Astrocyte (in vitro differentiated cells and primary cell): ENCODE measurements at regions not wholly inside any gene's neighbourhood (a gene's known extent, or its start where the extent isn't known, plus 50 kb on each side); places are given as distances from the start of the nearest gene placed in this dataset.

Experiments used
- DNase-seq: peaks from one replicate; pipeline ENCODE4 v3.0.0-alpha.2; 2010; ENCODE audit warnings: low read depth
- FAIRE-seq: peaks from 2 replicates; lab custom pipeline; 2011; peaks lifted over from hg19 to GRCh38; lab: Jason Lieb, UNC
- H2AFZ ChIP-seq: 2 replicates; pipeline ENCODE4 v1.6.0; 2012; ENCODE audit warnings: low read depth, low read length, inconsistent platforms
- H3K27ac ChIP-seq: 2 replicates; pipeline ENCODE4 v1.5.1; 2011; ENCODE audit warnings: low read depth, low read length, inconsistent platforms
- H3K27me3 ChIP-seq: 2 replicates; pipeline ENCODE4 v1.6.0; 2011; ENCODE audit warnings: low read length, inconsistent platforms; ENCODE audit not compliant: insufficient read depth
- H3K36me3 ChIP-seq: 2 replicates; pipeline ENCODE4 v1.5.1; 2011; ENCODE audit warnings: low read length, inconsistent platforms; ENCODE audit not compliant: insufficient read depth
- H3K4me1 ChIP-seq: 2 replicates; pipeline ENCODE4 v1.5.1; 2011; ENCODE audit warnings: low read length, inconsistent platforms; ENCODE audit not compliant: insufficient read depth
- H3K4me2 ChIP-seq: 2 replicates; pipeline ENCODE4 v1.6.0; 2012; ENCODE audit warnings: low read length, inconsistent platforms
- H3K4me3 ChIP-seq: 2 replicates; pipeline ENCODE4 v1.5.1; 2011; ENCODE audit warnings: low read depth, mild to moderate bottlenecking, low read length, inconsistent platforms; ENCODE audit not compliant: insufficient read depth
- H3K79me2 ChIP-seq: 2 replicates; pipeline ENCODE4 v1.6.0; 2012; ENCODE audit warnings: mild to moderate bottlenecking, low read length, inconsistent platforms; ENCODE audit not compliant: insufficient read depth
- H3K9ac ChIP-seq: 2 replicates; pipeline ENCODE4 v1.6.0; 2012; ENCODE audit warnings: mild to moderate bottlenecking, low read length, inconsistent platforms
- H3K9me3 ChIP-seq: 2 replicates; pipeline ENCODE4 v1.5.1; 2012; ENCODE audit warnings: low read depth, mild to moderate bottlenecking, low read length, inconsistent platforms; ENCODE audit not compliant: insufficient read depth
- H4K20me1 ChIP-seq: 2 replicates; pipeline ENCODE4 v1.6.0; 2012; ENCODE audit warnings: low read length, inconsistent platforms; ENCODE audit not compliant: insufficient read depth
- H3K27ac Mint-ChIP-seq: one replicate; pipeline ENCODE4 v1.8.0; 2021; ENCODE audit warnings: mild to moderate bottlenecking, mixed read lengths; ENCODE audit not compliant: unreplicated experiment
- H3K27me3 Mint-ChIP-seq: one replicate; pipeline ENCODE4 v1.8.0; 2021; ENCODE audit warnings: low read depth, mixed read lengths; ENCODE audit not compliant: unreplicated experiment
- H3K36me3 Mint-ChIP-seq: one replicate; pipeline ENCODE4 v1.8.0; 2021; ENCODE audit warnings: low read depth, mixed read lengths; ENCODE audit not compliant: unreplicated experiment
- H3K4me1 Mint-ChIP-seq: one replicate; pipeline ENCODE4 v1.8.0; 2021; ENCODE audit warnings: low read depth, mixed read lengths; ENCODE audit not compliant: unreplicated experiment
- H3K4me3 Mint-ChIP-seq: one replicate; pipeline ENCODE4 v1.8.0; 2021; ENCODE audit warnings: mild to moderate bottlenecking, moderate library complexity, mixed read lengths; ENCODE audit not compliant: unreplicated experiment
- H3K9me3 Mint-ChIP-seq: one replicate; pipeline ENCODE4 v1.8.0; 2021; ENCODE audit warnings: mild to moderate bottlenecking, mixed read lengths; ENCODE audit not compliant: unreplicated experiment
- EZH2 ChIP-seq: IDR thresholded peaks from 2 replicates; pipeline ENCODE4 v1.6.1; 2012; ENCODE audit warnings: mild to moderate bottlenecking, low read length, inconsistent platforms; ENCODE audit not compliant: insufficient read depth
- TF ChIP-seq, protein P1 (sequence below): IDR thresholded peaks from 2 replicates; pipeline ENCODE4 v1.5.1; 2011; ENCODE audit warnings: low read depth, mild to moderate bottlenecking, inconsistent platforms, low read length, moderate library complexity; ENCODE audit not compliant: insufficient read depth

DNA sequence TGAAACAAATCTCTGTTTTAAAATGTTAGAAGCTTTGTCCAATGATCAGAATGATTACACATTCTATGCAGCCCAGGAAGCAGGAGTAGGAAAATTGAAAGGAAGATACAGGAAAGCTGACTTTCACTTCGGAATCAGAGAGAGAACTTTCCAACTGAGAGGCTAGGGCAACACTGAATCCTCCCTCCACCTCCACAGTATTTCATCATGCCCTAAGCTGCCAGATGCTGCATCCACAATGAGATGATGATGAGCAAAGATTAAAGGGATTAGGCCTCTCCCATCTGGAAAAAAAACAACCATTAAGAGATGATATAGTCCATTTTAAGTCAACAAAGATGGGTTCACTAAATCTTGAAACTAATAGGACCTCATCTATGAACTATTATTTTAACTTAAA lies 215.6 kb downstream of the GPR37 start:
- TF ChIP-seq, protein P1, sequence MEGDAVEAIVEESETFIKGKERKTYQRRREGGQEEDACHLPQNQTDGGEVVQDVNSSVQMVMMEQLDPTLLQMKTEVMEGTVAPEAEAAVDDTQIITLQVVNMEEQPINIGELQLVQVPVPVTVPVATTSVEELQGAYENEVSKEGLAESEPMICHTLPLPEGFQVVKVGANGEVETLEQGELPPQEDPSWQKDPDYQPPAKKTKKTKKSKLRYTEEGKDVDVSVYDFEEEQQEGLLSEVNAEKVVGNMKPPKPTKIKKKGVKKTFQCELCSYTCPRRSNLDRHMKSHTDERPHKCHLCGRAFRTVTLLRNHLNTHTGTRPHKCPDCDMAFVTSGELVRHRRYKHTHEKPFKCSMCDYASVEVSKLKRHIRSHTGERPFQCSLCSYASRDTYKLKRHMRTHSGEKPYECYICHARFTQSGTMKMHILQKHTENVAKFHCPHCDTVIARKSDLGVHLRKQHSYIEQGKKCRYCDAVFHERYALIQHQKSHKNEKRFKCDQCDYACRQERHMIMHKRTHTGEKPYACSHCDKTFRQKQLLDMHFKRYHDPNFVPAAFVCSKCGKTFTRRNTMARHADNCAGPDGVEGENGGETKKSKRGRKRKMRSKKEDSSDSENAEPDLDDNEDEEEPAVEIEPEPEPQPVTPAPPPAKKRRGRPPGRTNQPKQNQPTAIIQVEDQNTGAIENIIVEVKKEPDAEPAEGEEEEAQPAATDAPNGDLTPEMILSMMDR = no peak
- TF ChIP-seq EZH2 = no peak
- Mint-ChIP-seq H3K4me3 (no peak overlapping the region), H3K27me3 (no peaks in the 10 kb centered on the region), H3K4me1 (no peaks in the 10 kb centered on the region), H3K9me3 (no peaks in the 10 kb centered on the region), H3K27ac (no peak overlapping the region), H3K36me3 (no peaks in the 10 kb centered on the region)
- no peak overlapping the region for H3K9ac ChIP-seq
- H3K4me1 ChIP-seq = no peaks in the 10 kb centered on the region
- FAIRE-seq = no peak
- no peak for DNase-seq
- H4K20me1 ChIP-seq = no peaks in the 10 kb centered on the region
- no peaks in the 10 kb centered on the region for H3K36me3 ChIP-seq
- no peak overlapping the region for H3K4me3 ChIP-seq
- H3K79me2 ChIP-seq = no peaks in the 10 kb centered on the region
- H3K4me2 ChIP-seq = no peak overlapping the region
- H3K9me3 ChIP-seq = no peaks in the 10 kb centered on the region
- no peaks in the 10 kb centered on the region for H3K27me3 ChIP-seq
- no peak overlapping the region for H2AFZ ChIP-seq
- H3K27ac ChIP-seq = no peak overlapping the region

DNA sequence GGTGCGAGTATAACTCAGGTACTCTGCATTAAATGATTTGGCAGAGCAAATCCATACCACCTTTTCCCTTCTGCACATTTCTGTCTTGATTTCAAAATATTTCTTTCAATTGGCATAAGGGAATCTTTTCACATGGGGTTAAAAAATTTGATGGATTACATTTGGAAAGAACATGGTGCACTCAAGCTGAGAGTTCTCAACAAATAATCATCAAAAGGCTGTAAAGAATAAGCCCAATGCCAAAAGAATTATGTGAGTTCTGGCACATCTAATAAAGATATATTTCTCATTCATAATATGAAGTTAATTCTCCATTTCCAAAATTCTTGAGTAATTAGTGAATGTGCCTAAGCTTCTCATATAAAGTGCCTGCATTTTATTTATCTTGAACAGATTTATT lies 223.1 kb downstream of the GPR37 start:
- H3K27me3 ChIP-seq = no peaks in the 10 kb centered on the region
- H4K20me1 ChIP-seq = no peaks in the 10 kb centered on the region
- no peaks in the 10 kb centered on the region for H3K9me3 Mint-ChIP-seq
- H3K27me3 Mint-ChIP-seq = no peaks in the 10 kb centered on the region
- no peak overlapping the region for H3K4me2 ChIP-seq
- H3K36me3 Mint-ChIP-seq = no peaks in the 10 kb centered on the region
- H3K4me3 ChIP-seq = no peak overlapping the region
- no peak overlapping the region for H3K9ac ChIP-seq
- no peak for DNase-seq
- no peaks in the 10 kb centered on the region for H3K4me1 ChIP-seq
- H2AFZ ChIP-seq = no peak overlapping the region
- no peaks in the 10 kb centered on the region for H3K9me3 ChIP-seq
- no peak overlapping the region for H3K4me3 Mint-ChIP-seq
- no peaks in the 10 kb centered on the region for H3K36me3 ChIP-seq
- no peaks in the 10 kb centered on the region for H3K79me2 ChIP-seq
- H3K4me1 Mint-ChIP-seq = no peaks in the 10 kb centered on the region
- TF ChIP-seq, protein P1 = no peak
- TF ChIP-seq EZH2 = no peak
- no peak overlapping the region for H3K27ac Mint-ChIP-seq
- FAIRE-seq = no peak
- H3K27ac ChIP-seq = no peak overlapping the region

DNA sequence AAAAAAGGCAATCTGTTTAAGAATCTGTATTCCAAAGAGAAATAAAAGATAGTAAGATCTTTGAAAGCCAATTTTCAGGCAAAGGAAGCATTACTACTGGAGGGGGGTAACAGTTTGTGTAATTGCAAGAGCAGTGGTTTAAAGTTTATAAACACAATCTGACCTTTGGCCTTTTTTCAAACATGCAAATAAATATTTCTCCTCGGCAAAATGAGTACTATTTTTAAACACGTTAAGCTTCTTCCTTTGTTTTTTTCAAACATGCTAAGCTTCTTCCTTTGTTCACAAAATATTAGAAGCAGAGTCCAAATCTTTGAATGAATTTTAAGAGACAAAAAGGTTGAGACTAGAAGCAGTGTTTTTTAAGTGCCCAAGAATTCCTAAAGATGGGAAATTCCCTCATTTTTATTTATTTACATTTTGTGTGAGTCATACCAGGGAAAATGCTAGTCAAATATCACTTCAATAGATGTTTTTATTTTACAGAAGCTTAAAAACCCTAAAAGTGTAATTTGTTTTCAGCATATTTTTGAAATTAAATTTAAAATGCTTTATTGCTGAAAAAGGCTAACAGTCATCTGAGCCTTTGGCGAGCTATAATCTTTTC lies 229.3 kb downstream of the GPR37 start:
- Mint-ChIP-seq H3K36me3 (no peaks in the 10 kb centered on the region), H3K4me1 (peaks cover 7% of the 10 kb centered on the region), H3K27ac (no peak overlapping the region), H3K4me3 (no peak overlapping the region), H3K27me3 (no peaks in the 10 kb centered on the region), H3K9me3 (no peaks in the 10 kb centered on the region)
- Histone ChIP-seq H3K4me1 (no peaks in the 10 kb centered on the region), H3K4me2 (no peak overlapping the region), H2AFZ (no peak overlapping the region), H3K9me3 (no peaks in the 10 kb centered on the region), H3K27me3 (no peaks in the 10 kb centered on the region), H3K79me2 (no peaks in the 10 kb centered on the region), H4K20me1 (no peaks in the 10 kb centered on the region), H3K36me3 (no peaks in the 10 kb centered on the region), H3K4me3 (no peak overlapping the region), H3K27ac (no peak overlapping the region), H3K9ac (no peak overlapping the region)
- FAIRE-seq (no peak), DNase-seq (peak; percentile 2)
- TF ChIP-seq EZH2 = no peak
- TF ChIP-seq, protein P1 = no peak
